HK-2 (cell line): ENCODE measurements at regions not wholly inside any gene's neighbourhood (a gene's known extent, or its start where the extent isn't known, plus 50 kb on each side); places are given as distances from the start of the nearest gene placed in this dataset.
"Not testable (repeated sequence)": the region's sequence is repeated elsewhere in the genome, so short reads cannot be mapped to it uniquely, and the experiment has no call there.

Experiments
- DNase-seq: peaks from one replicate; pipeline ENCODE4 v3.0.0-alpha.2; 2018; ENCODE audit not compliant: unreplicated experiment

DNA sequence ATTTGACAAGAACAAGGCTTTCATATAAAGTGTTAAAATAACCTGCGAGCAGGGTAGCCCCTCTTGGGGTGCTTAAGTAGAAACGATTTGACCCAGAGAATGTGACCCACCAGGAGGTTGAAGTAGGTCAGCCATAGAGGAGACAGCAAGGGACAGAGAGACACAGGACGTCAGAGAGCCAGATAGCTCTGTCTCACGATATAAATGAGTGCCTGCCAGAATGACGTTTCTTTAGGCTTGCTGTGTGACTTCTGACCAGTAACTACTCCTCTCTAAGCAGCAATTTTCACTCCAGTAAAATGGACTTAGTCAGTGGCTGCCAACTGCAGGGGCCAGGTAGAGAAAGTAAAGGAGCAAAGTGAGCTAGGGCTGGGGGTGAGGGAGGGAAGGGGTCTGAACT, 473.0 kb upstream of the C16orf82 start:
- no peak for DNase-seq

DNA sequence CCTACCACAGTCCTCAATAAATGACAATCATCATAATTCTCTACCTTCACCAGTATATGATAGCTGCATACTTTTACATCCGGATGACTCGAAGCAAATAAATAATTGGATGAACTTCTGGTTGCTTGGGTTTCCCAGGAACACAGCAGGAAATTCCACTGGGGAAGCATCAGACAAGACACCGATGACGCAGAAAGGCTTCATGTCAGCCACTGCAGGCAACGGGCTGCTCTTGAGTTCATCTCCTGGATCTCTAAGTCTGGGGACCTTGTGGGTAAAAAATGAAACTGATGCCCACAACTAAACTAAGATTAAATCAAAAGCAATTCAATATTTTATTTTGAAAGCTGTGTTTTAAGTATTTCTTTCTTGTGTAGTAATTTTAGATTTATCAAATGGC, 472.1 kb upstream of the C16orf82 start:
- DNase-seq = no peak

DNA sequence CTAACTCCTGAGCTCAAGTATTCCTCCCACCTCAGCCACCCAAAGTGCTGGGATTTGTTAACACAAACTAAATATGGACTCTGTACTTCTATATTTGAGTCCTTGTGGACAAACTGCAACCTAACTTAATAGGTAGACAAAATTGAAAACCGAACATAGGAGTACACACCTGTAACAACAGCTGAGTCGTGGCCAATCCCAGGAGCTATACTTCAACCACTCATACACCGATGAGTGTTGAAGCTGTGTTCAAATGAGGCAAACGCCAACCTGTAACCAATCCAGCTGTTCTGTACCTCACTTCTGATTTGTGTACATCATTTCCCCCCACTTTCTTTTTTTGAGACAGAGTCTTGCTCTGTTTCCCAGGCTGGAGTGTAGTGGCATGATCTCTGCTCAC, 471.5 kb upstream of the C16orf82 start:
- no peak for DNase-seq

DNA sequence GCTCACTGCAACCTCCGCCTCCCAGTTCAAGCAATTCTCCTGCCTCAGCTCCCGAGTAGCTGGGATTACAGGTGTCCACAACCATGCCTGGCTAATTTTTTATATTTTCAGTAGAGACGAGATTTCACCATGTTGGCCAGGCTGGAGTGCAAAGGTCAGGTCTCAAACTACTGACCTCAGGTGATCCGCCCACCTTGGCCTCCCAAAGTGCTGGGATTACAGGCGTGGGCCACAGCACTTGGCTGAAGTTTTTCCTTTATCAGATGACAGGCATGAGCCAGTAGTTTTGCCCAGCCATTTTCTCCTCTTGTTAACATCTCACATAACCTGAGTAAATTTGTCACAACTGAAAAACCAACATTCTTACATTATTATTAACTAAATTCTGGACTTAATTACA, 470.7 kb upstream of the C16orf82 start:
- not testable (repeated sequence) for DNase-seq

DNA sequence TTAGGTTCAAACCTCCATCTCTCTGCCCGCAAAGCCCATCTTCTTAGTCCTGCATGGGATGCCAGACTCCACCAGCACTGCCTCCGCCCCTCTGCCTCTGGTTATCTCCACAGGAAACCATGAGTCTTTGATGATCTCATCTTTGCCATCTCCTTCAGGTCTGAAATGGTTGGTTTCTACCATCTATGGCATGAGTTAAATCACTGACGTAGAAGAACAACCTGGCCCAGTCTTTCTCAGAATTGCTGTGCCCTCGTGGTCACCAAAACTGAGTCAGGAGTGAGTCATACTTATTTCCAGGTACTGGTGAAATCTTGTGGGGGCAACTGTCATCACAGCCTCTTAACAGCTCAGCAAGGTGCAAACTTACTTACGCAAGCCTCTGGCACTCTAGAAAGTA, 468.7 kb upstream of the C16orf82 start:
- DNase-seq = no peak

DNA sequence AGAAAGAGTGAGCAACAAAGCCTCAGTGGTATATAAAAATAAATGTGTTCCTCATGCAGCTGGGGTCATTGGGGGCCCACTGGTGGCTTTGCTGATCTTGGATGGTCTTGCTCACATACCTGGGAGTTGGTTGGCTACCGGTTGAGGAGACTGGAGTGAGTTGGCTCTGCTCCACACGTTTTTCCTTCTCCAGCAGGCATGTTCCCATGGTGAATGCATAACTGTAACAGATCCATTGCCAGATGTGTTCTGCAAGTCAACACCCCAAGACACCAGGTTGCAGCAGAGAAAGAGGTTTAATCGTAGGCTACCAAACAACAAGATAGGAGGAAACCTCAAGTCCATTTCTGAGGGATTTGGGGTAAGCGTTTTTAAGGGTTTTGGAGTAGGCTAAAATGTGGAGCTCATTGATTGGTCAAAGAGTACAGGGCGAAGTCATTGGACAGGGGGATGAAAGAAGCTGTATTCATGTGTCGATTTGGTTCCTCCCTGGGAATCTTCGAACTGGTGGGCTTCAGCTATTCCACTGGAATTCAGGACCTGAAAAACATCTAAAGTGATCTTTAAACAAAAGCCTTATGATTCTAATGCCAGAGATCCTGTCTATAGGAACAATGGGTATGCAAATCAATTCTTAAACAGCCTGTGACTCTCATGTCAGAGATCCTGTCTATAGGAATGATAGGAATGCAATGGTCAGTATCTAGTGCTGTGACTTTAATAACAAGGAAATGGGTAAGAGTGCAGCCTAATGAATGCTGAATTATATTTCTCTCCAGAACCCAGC, 467.5 kb upstream of the C16orf82 start:
- DNase-seq = no peak

DNA sequence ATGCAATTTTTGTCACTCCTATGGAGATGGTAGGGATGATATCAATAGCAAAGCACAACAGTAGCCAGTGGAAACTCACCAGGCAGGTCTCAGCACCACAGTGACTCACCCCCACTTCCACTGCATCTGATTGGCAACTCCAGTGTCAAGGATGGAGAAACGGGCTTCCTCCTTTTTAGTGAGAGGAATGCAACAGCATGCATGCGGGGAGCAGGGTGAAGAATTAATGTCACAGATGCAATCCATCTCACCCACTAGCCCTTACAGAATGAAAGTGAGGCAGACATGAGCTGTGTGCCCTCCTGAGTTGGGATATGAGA, 467.0 kb upstream of the C16orf82 start:
- DNase-seq = no peak

DNA sequence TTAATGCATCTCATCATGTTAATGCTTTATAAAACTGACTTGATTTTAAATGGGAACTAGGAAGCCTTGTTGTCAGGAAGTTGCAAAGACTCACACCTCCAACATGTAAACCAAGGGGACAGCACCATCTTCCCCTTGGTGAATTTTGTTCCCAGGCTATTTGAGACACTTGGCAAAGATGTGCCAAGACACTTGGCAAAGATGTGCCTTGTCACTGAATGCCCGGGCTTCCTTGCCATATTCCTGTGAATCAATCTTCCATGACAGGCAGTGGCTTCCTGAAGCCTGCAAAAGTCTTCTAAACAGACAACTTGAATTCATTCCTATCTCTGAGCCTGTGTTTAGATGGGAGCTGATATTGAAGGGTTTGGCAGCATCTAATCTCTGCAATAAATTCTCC, 465.4 kb upstream of the C16orf82 start:
- no peak for DNase-seq

DNA sequence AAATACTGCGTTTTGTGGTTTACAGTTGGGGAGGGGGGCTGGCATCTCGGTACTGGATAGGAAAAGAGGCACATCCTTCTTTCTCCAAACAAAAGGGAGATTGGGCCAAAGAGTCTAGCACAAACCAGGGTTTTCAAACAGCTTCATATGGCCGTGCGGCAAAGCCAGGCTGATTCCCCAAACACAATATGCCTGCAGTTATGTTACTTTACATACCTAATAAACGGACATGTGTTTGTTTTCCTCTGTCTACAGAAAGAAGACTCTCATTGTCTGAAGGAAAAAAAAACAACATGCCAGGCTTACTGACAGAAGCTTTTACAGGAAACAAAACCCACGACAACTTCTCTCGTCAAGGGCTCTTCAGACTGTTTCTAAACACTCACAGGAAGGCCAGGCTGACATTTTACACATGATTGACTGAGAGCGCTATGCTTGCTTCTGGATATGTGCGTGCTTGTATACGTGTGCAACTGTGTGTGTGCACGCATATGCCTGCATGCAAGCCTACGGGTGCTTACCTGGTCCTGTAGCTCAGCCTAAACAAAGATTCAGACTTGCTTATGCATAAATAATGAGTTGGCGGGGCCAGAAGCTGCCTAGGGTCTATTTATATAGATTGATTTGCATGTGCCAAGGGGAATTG, 461.0 kb upstream of the C16orf82 start:
- no peak for DNase-seq

DNA sequence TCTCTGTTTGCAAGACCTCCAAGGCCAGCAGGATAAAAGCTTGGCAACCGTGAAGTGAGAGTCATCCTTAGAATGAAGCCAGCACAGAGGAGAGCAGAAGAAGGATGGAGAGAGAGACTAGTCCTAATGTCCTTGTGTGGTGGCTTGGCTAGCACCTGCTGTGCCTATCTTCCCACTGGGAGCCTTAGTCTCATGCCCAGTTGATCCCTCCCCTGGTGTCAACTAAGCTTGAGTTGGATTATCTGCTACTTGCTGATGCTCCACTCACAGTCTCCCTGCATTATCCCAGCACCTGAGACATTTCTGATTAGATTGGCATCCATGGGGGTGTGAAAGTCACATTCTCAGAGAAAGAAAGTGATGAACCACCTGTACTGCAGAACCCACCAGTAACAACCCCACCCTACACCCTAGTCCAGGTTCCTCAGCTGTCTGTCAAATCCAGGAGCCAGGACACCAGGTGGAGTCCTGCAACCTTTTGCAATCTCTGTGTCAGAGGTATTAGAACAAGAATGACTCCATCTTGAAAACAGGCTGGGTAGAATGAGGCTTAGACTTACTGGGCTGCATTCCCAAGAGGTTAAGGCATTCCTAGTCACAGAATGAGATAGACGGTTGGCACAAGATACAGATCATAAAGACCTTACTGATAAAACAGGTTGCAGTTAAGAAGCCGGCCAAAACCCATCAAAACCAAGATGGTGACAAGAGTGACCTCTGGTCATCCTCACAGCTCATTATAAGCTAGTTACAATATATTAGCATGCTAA, 460.2 kb upstream of the C16orf82 start:
- DNase-seq = no peak

DNA sequence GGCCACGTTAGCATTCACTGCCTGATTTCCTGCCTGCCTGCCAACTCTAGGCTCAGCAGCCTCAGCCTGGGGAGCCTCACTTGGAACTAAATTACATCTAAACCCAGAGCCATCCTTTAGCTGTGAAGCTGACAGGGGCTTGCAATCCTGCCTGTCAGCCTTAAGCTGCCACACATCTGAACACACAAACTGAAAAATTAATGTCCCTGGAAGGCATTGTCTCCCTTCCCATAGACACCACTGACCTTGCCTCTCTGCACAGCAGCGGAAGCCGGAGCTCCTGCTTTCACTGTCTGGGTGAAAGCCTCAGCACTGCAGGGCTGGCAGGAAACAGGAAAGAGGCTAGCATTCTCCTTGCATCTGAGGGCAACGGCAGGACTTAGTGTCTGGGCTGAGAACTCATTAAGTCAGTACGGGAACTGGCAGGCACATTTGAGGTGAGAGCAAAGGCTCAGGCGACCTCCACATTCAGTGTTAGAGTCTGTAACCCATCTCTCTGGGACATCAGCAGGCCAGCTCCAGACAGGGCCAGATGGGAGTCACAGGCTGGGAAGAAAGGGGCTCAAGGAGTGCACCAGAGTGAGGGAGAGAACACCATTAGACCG, 452.4 kb upstream of the C16orf82 start:
- no peak for DNase-seq

DNA sequence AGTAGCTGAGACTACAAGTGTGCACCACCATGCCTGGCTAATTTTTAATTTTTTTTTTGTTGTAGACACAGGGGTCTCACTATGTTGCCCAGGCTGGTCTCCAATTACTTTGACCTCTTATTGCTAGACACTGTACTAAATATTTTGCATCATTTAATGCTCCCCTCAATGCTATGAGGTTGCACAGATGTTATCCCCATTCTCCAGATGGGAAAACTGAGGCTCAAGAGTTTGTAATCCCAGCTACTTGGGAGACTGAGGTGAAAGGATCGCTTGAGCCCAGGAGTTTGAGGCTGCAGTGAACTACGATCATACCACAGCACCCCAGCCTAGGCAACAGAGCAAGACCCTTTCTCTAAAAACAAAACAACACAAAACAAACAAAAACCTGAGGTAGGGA, 443.3 kb upstream of the C16orf82 start:
- no peak for DNase-seq

DNA sequence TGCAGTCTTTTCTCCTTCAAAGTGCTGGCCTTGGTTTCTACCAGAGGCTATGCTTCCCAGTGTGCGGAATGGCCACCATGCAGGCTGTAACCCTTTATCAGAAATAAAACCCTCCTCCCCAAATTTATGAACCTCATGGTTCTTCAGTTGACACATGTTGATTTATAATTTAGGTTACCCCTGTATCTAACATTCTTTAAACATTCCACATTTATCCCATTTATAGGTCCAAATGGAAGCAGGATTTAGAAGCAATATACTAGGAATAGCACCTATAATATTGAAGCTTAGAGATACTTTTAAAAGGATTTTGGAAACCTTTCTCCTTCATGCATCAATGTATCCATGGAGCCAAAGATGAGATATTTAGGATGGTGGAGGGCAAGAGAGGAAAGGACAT, 438.8 kb upstream of the C16orf82 start:
- DNase-seq = no peak

DNA sequence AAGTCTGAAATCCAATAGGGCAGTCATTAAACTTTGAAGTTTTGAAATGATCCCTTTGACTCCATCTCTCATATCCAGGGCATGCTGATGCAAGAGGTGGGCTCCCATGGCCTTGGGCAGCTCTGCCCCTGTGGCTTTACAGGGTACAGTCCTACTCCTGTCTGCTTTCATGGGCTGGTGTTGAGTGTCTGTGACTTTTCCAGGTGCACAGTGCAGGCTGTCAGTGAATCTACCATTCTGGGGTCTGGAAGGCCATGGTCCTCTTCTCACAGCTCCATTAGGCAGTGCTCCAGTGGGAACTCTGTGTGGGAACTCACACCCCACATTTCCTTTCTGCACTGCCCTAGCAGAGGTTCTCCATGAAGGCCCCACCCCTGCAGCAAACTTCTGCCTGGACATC, 435.4 kb upstream of the C16orf82 start:
- not testable (repeated sequence) for DNase-seq

DNA sequence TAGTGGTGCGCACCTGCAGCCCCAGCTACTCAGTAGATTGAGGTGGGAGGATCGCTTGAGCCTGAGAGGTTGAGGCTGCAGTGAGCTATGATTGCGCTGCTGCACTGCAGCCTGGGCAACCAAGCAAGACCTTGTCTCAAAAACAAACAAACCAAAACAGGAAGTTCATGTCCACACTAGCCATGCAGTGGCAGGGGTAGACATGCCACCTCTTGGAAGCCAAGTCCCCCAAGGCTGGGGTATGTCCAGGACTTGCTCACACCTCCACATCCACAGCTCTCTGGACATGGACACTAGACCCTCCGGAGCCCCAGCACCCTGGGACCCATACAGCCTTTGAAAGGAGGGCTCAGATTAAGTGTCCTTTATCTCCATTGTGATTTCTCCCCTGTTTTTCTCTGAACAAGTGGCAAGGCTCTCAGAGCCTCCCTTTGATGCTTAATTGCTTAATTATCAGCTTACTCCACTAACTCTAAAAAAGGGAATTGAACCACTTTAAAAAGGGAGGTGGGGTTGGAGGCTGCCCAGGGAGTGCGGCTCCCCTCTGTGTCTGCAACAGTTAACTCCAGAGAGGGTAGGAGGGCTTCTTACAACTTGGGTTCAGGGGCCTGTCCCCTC, 424.6 kb upstream of the C16orf82 start:
- DNase-seq = no peak

DNA sequence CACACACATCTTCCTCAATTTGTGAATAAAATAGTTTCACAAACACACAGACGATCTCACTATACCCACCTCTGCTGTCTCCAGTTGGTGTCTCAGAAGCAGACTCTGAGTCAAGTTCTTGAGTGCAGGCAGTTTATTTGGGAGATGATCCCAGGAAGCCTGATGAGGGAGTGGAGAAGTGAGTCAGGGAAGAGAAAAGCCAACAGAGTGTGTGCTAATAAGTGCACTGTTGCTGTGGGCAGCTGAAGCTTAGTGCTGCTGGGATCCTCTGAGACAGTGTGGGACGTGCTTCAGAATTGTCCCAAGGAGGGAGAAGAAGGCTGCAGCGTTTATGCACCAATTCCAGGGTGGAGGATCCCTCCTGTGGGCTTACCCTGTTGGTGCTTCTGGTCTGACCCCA, 423.2 kb upstream of the C16orf82 start:
- no peak for DNase-seq

DNA sequence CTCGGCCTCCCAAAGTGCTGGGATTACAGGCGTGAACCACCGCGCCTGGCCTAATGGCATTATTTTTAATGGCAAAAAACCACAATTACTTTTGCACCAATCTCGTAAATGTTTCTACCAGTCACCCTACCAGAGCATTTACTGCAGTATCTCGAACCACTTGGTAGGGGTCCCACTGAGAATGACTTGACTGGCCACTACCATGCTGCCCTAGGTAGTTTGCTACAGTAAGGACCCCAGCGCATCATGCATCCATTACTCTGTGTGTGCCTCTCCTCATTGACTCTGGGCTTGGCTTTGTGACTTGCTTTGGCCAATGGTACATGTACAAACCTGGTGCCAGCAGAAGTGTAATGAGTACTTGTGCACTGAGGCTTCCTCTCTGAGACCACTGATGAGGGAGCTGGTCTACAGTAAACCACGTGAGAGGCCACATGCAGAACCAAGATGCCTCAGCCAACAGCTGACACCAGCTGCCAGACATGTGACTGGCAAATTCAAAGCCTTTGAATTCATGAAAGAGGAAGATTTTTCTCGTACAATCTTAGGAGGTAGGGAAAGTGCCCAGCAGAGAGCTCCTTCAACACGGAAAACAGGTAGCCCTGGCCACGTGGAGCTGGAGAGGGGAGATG, 421.7 kb upstream of the C16orf82 start:
- no peak for DNase-seq

DNA sequence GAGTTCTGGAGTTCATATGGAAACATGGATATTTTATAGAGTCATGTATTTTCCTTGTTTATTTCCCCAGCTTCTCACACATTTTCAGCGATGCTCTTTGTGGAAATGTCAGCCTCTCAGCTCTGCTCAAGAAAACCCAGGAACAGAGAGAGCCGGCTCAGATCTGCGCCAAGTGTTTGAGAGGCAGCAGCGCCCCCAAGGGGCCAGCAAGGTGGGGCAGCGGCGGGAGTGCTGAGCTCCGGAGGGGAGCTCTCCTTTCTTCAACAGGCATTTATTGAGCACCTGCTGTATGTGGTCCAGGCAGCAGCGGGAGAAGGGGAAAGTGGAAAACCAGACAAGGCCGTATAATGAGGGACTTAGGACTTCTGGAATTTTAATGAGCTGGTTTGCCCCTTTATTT, 421.1 kb upstream of the C16orf82 start:
- no peak for DNase-seq

DNA sequence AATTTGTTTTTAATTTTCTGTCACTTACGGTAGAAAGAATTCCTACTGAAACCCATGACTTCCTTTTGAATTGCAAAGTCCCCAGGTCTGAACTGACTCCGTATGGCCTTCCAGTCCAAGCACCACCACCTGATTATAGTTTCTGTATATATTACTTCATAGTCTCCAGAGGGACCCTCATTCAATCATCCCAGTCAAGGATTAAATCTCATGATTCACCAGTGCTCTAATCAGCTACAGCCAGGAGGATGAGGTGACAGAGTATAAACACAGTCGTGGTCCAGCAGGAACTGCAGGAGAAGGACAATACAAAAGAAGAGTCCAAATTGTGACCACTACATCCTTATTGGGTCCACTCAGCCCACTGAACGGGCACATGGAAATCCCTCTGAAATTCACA, 418.9 kb upstream of the C16orf82 start:
- no peak for DNase-seq

DNA sequence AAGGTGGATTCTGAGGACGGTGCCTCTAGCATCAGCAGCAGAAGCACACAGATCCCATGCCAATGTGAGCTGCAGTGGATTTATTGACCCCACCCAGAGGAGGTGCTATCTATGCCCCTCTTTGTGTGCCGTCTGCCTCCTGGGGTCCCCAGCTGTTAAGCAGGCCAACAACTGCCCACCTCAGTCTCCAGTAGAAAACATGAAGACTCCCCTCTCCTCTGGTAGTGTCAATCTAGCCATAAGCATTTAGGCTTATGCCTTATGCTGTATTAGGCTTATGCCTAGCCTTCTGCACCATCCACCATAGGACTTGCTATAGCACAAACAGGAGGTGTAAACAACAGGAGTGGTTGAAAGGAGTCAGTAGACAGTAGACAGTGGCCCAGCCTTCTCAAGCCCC, 417.9 kb upstream of the C16orf82 start:
- DNase-seq = no peak

DNA sequence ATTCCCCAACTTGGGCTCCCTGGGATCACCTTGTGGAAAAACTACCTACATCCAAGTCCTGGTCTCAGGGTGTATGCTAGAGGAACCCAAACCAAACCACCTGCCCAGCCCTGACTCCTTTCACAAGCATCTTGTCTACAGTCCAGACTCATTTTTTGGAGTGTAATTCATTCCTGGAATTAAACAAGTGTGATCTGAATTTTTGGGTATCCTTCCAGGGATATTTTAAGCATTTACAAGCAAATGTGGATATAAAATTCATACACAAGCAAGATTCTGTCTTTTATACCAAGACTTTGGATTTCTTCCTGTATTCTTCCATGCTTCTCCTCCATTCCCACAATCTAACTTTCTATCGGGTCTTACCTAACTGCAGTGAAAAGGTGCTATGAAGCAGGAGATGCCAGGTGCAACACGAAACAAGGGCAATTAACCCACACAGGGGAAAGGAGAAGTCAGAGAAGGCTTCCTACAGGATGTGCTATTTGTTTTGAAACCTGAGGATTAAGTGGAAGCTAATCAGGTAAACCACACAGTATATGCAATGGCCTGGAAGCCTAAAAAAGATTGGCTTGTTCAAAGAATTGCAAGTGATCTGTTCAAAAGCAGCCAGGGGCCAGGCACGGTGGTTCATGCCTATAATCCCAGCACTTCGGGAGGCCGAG, 417.2 kb upstream of the C16orf82 start:
- DNase-seq = no peak
